VCaP (cell line): ENCODE measurements at regions not wholly inside any gene's neighbourhood (a gene's known extent, or its start where the extent isn't known, plus 50 kb on each side); places are given as distances from the start of the nearest gene placed in this dataset.
"Not testable (repeated sequence)": the region's sequence is repeated elsewhere in the genome, so short reads cannot be mapped to it uniquely, and the experiment has no call there.

ENCODE experiments used
- H3K27ac ChIP-seq: fragments of 450-650 bp; 2 replicates; pipeline ENCODE4 v1.5.1; 2017
- TF ChIP-seq, protein P1 (sequence below): fragments of 450-650 bp; conservative IDR thresholded peaks from 2 replicates; pipeline ENCODE4 v1.5.1; 2017; ENCODE audit warnings: mild to moderate bottlenecking, moderate library complexity

- TF ChIP-seq, protein P1, sequence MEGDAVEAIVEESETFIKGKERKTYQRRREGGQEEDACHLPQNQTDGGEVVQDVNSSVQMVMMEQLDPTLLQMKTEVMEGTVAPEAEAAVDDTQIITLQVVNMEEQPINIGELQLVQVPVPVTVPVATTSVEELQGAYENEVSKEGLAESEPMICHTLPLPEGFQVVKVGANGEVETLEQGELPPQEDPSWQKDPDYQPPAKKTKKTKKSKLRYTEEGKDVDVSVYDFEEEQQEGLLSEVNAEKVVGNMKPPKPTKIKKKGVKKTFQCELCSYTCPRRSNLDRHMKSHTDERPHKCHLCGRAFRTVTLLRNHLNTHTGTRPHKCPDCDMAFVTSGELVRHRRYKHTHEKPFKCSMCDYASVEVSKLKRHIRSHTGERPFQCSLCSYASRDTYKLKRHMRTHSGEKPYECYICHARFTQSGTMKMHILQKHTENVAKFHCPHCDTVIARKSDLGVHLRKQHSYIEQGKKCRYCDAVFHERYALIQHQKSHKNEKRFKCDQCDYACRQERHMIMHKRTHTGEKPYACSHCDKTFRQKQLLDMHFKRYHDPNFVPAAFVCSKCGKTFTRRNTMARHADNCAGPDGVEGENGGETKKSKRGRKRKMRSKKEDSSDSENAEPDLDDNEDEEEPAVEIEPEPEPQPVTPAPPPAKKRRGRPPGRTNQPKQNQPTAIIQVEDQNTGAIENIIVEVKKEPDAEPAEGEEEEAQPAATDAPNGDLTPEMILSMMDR: no peak
- H3K27ac ChIP-seq: no peak overlapping the region
Observed at GRCh38 chr6:21728141-21728540, 134.6 kb downstream of the SOX4 start.

DNA sequence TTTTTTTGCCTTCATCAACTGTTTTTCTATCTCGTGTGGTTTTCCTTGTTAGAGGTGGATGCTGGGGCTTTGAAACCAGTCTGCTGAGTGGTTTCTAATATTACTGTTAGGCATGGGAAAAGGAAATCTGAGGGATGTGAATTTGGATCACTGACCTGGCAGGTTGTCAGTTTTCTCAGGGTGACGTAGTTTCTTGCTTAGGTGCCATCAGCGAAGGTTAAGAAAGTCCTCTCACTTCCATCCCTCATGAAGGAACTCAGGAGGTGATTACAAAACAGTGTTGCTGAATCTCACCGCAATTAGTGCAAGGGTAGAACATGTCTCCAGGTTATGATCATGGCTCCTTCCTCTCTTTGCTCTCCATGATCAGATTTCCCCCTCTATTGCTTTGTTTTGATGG, 135.9 kb downstream of the SOX4 start:
- TF ChIP-seq, protein P1: no peak
- no peak overlapping the region for H3K27ac ChIP-seq

DNA sequence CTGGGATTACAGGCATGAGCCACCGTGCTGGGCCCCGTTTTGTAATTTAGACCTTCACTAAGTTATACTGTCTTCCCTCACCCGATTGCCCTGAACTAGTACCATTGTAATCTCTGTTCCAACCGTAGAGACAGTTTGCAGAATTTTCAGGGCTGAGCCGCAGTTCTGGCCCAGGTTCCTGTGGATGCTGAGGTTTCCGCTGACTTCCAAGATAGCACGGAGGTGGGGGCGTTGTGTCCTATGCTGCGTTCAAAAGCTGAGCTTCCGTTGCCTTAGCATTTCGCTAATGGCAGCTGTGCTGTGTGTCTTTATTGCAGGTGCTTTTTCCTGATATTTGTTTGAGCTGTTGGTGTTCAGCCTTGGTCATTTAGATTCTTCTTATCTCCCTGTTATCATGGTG, 137.0 kb downstream of the SOX4 start:
- TF ChIP-seq, protein P1: no peak
- no peak overlapping the region for H3K27ac ChIP-seq

DNA sequence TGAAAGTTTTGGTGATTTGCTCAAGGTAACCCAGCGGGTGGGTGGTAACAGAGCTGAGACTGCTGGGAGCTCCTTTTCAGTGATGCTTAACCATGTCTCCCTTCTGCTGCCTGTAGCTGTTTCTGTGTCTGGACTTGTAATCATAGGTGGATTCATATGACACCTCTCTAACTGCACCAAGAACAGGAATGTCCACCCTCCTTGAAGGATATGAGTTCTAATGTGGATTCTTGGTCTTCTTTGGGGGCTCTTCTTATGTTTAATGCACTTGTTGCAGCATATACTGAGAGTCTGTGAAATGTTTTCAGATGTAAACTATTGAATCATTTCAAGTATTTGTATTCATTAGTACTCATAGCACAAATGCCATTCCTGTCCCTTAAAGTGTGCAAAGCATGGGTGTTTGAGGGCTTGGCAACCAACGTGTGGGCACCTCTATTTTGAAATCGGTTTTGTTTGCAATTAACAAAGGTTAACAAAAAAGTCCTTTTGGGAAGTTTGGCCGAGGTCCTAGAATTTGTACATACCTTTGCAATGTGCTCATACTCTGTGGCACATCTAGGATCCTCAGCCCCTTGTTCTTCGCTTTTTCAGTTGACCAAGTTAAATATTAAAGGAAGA, 138.0 kb downstream of the SOX4 start:
- H3K27ac ChIP-seq: no peak overlapping the region
- TF ChIP-seq, protein P1: no peak

- not testable (repeated sequence) for H3K27ac ChIP-seq
Observed at GRCh38 chr6:21732032-21732730, 138.6 kb downstream of the SOX4 start.

DNA sequence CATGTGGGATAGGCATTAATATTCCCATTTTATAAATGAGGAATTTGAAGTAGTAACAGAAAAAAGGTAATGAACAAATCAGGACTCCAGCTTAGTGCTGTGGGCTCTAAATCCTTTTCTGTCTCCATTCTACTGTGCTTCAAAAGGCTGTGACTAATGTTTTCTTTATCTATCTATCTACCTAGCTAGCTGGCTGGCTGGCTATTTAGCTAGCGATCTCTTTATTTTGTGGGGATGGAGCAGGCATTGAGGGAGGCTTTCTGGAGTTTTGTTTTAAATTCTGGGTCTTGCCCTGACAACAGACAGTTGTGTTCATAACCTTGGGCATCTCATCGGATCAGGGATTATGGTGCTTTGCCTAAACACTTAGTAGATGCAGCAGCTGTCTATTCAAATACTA, 139.2 kb downstream of the SOX4 start:
- H3K27ac ChIP-seq: no peak overlapping the region
- TF ChIP-seq, protein P1: no peak

GRCh38 chr6:21733311-21733710, 139.8 kb downstream of the SOX4 start:
- no peak overlapping the region for H3K27ac ChIP-seq
- TF ChIP-seq, protein P1: no peak

- TF ChIP-seq, protein P1: no peak
- H3K27ac ChIP-seq: no peak overlapping the region
Observed at GRCh38 chr6:21734204-21734603, 140.7 kb downstream of the SOX4 start.
